ENCODE measurements at regions not wholly inside any gene's neighbourhood (a gene's known extent, or its start where the extent isn't known, plus 50 kb on each side); places are given as distances from the start of the nearest gene placed in this dataset.

- TF ChIP-seq CTCF (conservative IDR thresholded peaks at IDR 0.05; ENCODE audit: low read depth, low read length): no peak
- no peak for TF ChIP-seq POLR2A (IDR thresholded peaks at IDR 0.05; ENCODE audit: low read depth, low read length)
- TF ChIP-seq RFX5 (IDR thresholded peaks at IDR 0.05; ENCODE audit: low read depth, low read length): no peak
- no peak for TF ChIP-seq NFE2L2 (IDR thresholded peaks at IDR 0.05; ENCODE audit: low read depth, low read length)
- no peak for TF ChIP-seq USF2 (IDR thresholded peaks at IDR 0.05; ENCODE audit: low read depth, low read length)
- no peak for TF ChIP-seq CEBPB (IDR thresholded peaks at IDR 0.05; ENCODE audit: low read depth, low read length)
- no peak for TF ChIP-seq RAD21 (IDR thresholded peaks at IDR 0.05; ENCODE audit: low read length)
- TF ChIP-seq BHLHE40 (IDR thresholded peaks at IDR 0.05; ENCODE audit: low read depth, low read length): no peak
- no peak for TF ChIP-seq CHD1 (IDR thresholded peaks at IDR 0.05; ENCODE audit: low read depth, low read length)
Observed at GRCh38 chr5:94024101-94024500, 282.7 kb upstream of the POU5F2 start.
